Neuronal stem cell (in vitro differentiated cells): ENCODE measurements at regions not wholly inside any gene's neighbourhood (a gene's known extent, or its start where the extent isn't known, plus 50 kb on each side); places are given as distances from the start of the nearest gene placed in this dataset.

Source experiments
- DNase-seq: peaks from one replicate; pipeline ENCODE4 v3.0.0-alpha.2; 2013; ENCODE audit warnings: low spot score
- H2AFZ ChIP-seq: one replicate; pipeline ENCODE4 v1.6.1; 2013; ENCODE audit warnings: mild to moderate bottlenecking, low read length, inconsistent platforms
- H2AK5ac ChIP-seq: 2 replicates; pipeline ENCODE4 v1.6.1; 2013; ENCODE audit warnings: low read depth, mild to moderate bottlenecking, inconsistent platforms, low read length, moderate library complexity, mixed read lengths
- H2BK120ac ChIP-seq: 2 replicates; pipeline ENCODE4 v1.6.1; 2013; ENCODE audit warnings: low read depth, mild to moderate bottlenecking, inconsistent platforms, low read length, moderate library complexity, mixed read lengths
- H2BK12ac ChIP-seq: one replicate; pipeline ENCODE4 v1.6.1; 2013; ENCODE audit warnings: low read length, inconsistent platforms
- H2BK15ac ChIP-seq: 2 replicates; pipeline ENCODE4 v1.6.1; 2013; ENCODE audit warnings: mild to moderate bottlenecking, low read length, inconsistent platforms, mixed read lengths
- H2BK5ac ChIP-seq: one replicate; pipeline ENCODE4 v1.6.1; 2013; ENCODE audit warnings: inconsistent platforms, mild to moderate bottlenecking, low read length, moderate library complexity
- H3K14ac ChIP-seq: one replicate; pipeline ENCODE4 v1.6.1; 2013; ENCODE audit warnings: low read length, inconsistent platforms
- H3K18ac ChIP-seq: 2 replicates; pipeline ENCODE4 v1.6.1; 2013; ENCODE audit warnings: low read length, inconsistent platforms
- H3K23ac ChIP-seq: 2 replicates; pipeline ENCODE4 v1.6.1; 2013; ENCODE audit warnings: low read depth, mild to moderate bottlenecking, mixed read lengths, low read length, inconsistent platforms; ENCODE audit not compliant: poor library complexity
- H3K27ac ChIP-seq: replicated peaks from 3 replicates; pipeline ENCODE4 v1.5.1; 2013; ENCODE audit warnings: low read length, inconsistent platforms
- H3K27me3 ChIP-seq, 3 experiments: 2 replicates each; pipeline ENCODE4 v1.6.1; 2013; ENCODE audit warnings: low read length in 3 of 3, mild to moderate bottlenecking in 2 of 3, inconsistent platforms in 1 of 3, low read depth in 1 of 3, mixed read lengths in 1 of 3, moderate library complexity in 1 of 3; ENCODE audit not compliant: control insufficient read depth in 3 of 3, insufficient read depth in 3 of 3
- H3K36me3 ChIP-seq, 2 donors: replicated peaks in 1 of 2; 2 replicates each; pipeline ENCODE4 v1.6.1; 2013; ENCODE audit warnings: low read length in 2 of 2; ENCODE audit not compliant: control insufficient read depth in 2 of 2, insufficient read depth in 2 of 2
- H3K4ac ChIP-seq: 2 replicates; pipeline ENCODE4 v1.6.1; 2013; ENCODE audit warnings: inconsistent platforms, mild to moderate bottlenecking, low read length, moderate library complexity
- H3K4me1 ChIP-seq, 2 donors: 1 replicate in 1 of 2; 2 replicates in 1 of 2; pipeline ENCODE4 v1.6.1; 2013; ENCODE audit warnings: low read length in 2 of 2, low read depth in 1 of 2; ENCODE audit not compliant: control insufficient read depth in 2 of 2, insufficient read depth in 1 of 2
- H3K4me2 ChIP-seq: one replicate; pipeline ENCODE4 v1.6.1; 2013; ENCODE audit warnings: mild to moderate bottlenecking, low read length, inconsistent platforms; ENCODE audit not compliant: insufficient read depth, poor library complexity, severe bottlenecking
- H3K4me3 ChIP-seq, 2 donors: 2 replicates each; pipeline ENCODE4 v1.5.1; 2013; ENCODE audit warnings: low read length in 2 of 2, mild to moderate bottlenecking in 2 of 2, inconsistent platforms in 1 of 2, moderate library complexity in 1 of 2
- H3K79me1 ChIP-seq: one replicate; pipeline ENCODE4 v1.6.1; 2013; ENCODE audit warnings: low read depth, mild to moderate bottlenecking, inconsistent platforms, low read length, moderate library complexity
- H3K9ac ChIP-seq: one replicate; pipeline ENCODE4 v1.6.1; 2013; ENCODE audit warnings: mild to moderate bottlenecking, low read depth, low read length, inconsistent platforms; ENCODE audit not compliant: poor library complexity
- H3K9me3 ChIP-seq, 2 donors: replicated peaks in 1 of 2; 2 replicates each; pipeline versions ENCODE3 to v1.6.1; 2013; ENCODE audit warnings: low read length in 2 of 2, mild to moderate bottlenecking in 2 of 2, inconsistent platforms in 1 of 2, low read depth in 1 of 2, mixed read lengths in 1 of 2, moderate library complexity in 1 of 2; ENCODE audit not compliant: control insufficient read depth in 2 of 2, insufficient read depth in 1 of 2
- H4K8ac ChIP-seq: one replicate; pipeline ENCODE4 v1.6.1; 2013; ENCODE audit warnings: low read depth, mild to moderate bottlenecking, inconsistent platforms, low read length, moderate library complexity
- H4K91ac ChIP-seq: one replicate; pipeline ENCODE4 v1.6.1; 2013; ENCODE audit warnings: low read length, low read depth, mild to moderate bottlenecking, inconsistent platforms; ENCODE audit not compliant: poor library complexity
- WGBS, 2 donors: extraction: QIAGEN DNeasy Blood & Tissue Kit; methylation state at CpG; one replicate each; pipeline ENCODE4 v1.1.7; 2013; ENCODE audit warnings: missing lambda C conversion rate in 2 of 2, mixed read lengths in 1 of 2; ENCODE audit not compliant: insufficient read length in 2 of 2, insufficient replicate concordance in 1 of 2; ENCODE audit errors: extremely low coverage in 2 of 2; 5-methylcytosine and 5-hydroxymethylcytosine counted together

GRCh38 chr17:79484600-79485418, 126.0 kb downstream of the RBFOX3 start:
- no peaks in the 10 kb centered on the region for H3K9me3 ChIP-seq
- no peak overlapping the region for H3K4me2 ChIP-seq
- no peak overlapping the region for H3K9ac ChIP-seq
- H3K4ac ChIP-seq = no peak overlapping the region
- no peaks in the 10 kb centered on the region for H3K36me3 ChIP-seq
- peaks cover 0 to 9% (median 0%) of the 10 kb centered on the region in 3 experiments for H3K27me3 ChIP-seq
- H3K4me1 ChIP-seq = peaks cover 0 to 25% of the 10 kb centered on the region in 2 donors
- no peak overlapping the region for H4K91ac ChIP-seq
- no peak overlapping the region for H2AFZ ChIP-seq
- no peaks in the 10 kb centered on the region for H3K79me1 ChIP-seq
- H3K18ac ChIP-seq = peak overlapping the region; percentile 84
- no peak overlapping the region for H3K4me3 ChIP-seq
- H2BK120ac ChIP-seq = no peak overlapping the region
- peak overlapping the region; percentile 45 for H2BK15ac ChIP-seq
- peak overlapping the region; percentile 99 for H2AK5ac ChIP-seq
- no peak overlapping the region for H2BK12ac ChIP-seq
- no CpG with 5 or more reads among the region's 11 CpGs for WGBS, 2 donors
- H3K14ac ChIP-seq = no peak overlapping the region
- H3K27ac ChIP-seq = no peak overlapping the region
- H2BK5ac ChIP-seq = peak overlapping the region; percentile 20
- no peak for DNase-seq
- no peak overlapping the region for H3K23ac ChIP-seq
- no peak overlapping the region for H4K8ac ChIP-seq

- no CpG with 5 or more reads among the region's 5 CpGs for WGBS, 2 donors
- H3K9ac ChIP-seq = no peak overlapping the region
- no peak overlapping the region for H4K91ac ChIP-seq
- H2BK120ac ChIP-seq = no peak overlapping the region
- H4K8ac ChIP-seq = no peak overlapping the region
- peaks cover 0 to 25% of the 10 kb centered on the region in 2 donors for H3K4me1 ChIP-seq
- H2AFZ ChIP-seq = no peak overlapping the region
- no peak overlapping the region for H3K4ac ChIP-seq
- H3K18ac ChIP-seq = no peak overlapping the region
- DNase-seq = no peak
- H3K14ac ChIP-seq = no peak overlapping the region
- no peak overlapping the region for H2BK5ac ChIP-seq
- no peak overlapping the region for H3K27ac ChIP-seq
- H2BK12ac ChIP-seq = no peak overlapping the region
- H3K4me2 ChIP-seq = no peak overlapping the region
- no peak overlapping the region for H2AK5ac ChIP-seq
- peaks cover 0 to 9% (median 0%) of the 10 kb centered on the region in 3 experiments for H3K27me3 ChIP-seq
- H3K4me3 ChIP-seq = no peak overlapping the region
- no peak overlapping the region for H3K23ac ChIP-seq
- no peaks in the 10 kb centered on the region for H3K79me1 ChIP-seq
- no peaks in the 10 kb centered on the region for H3K9me3 ChIP-seq
- no peaks in the 10 kb centered on the region for H3K36me3 ChIP-seq
- no peak overlapping the region for H2BK15ac ChIP-seq
Observed at GRCh38 chr17:79483842-79484241, 127.0 kb downstream of the RBFOX3 start.

GRCh38 chr17:79482727-79483521, 127.9 kb downstream of the RBFOX3 start:
- H3K79me1 ChIP-seq = no peaks in the 10 kb centered on the region
- H2BK15ac ChIP-seq = no peak overlapping the region
- no peak overlapping the region for H4K8ac ChIP-seq
- H2BK120ac ChIP-seq = no peak overlapping the region
- H3K14ac ChIP-seq = no peak overlapping the region
- no peaks in the 10 kb centered on the region for H3K9me3 ChIP-seq
- H2BK5ac ChIP-seq = no peak overlapping the region
- no peak for DNase-seq
- H3K27me3 ChIP-seq = peaks cover 0 to 9% (median 0%) of the 10 kb centered on the region in 3 experiments
- no peak overlapping the region for H3K4me3 ChIP-seq
- no peak overlapping the region for H3K27ac ChIP-seq
- no peak overlapping the region for H2AK5ac ChIP-seq
- no peak overlapping the region for H3K23ac ChIP-seq
- no peak overlapping the region for H4K91ac ChIP-seq
- H3K18ac ChIP-seq = no peak overlapping the region
- H3K4ac ChIP-seq = no peak overlapping the region
- no peak overlapping the region for H2BK12ac ChIP-seq
- H3K4me1 ChIP-seq = peaks cover 0 to 21% of the 10 kb centered on the region in 2 donors
- no peak overlapping the region for H2AFZ ChIP-seq
- WGBS, 2 donors = no CpG with 5 or more reads among the region's 17 CpGs
- H3K36me3 ChIP-seq = no peaks in the 10 kb centered on the region
- H3K4me2 ChIP-seq = no peak overlapping the region
- H3K9ac ChIP-seq = no peak overlapping the region

GRCh38 chr17:79479876-79480275, 131.0 kb downstream of the RBFOX3 start:
- H3K27ac ChIP-seq = no peak overlapping the region
- no peak overlapping the region for H3K4me2 ChIP-seq
- peaks cover 0 to 17% of the 10 kb centered on the region in 2 donors for H3K4me1 ChIP-seq
- no peak overlapping the region for H3K23ac ChIP-seq
- H3K9ac ChIP-seq = no peak overlapping the region
- no peak for DNase-seq
- no peak overlapping the region for H3K14ac ChIP-seq
- H4K91ac ChIP-seq = no peak overlapping the region
- H3K36me3 ChIP-seq = no peaks in the 10 kb centered on the region
- H3K79me1 ChIP-seq = no peaks in the 10 kb centered on the region
- H2BK15ac ChIP-seq = peak overlapping the region; percentile 91
- H2BK12ac ChIP-seq = no peak overlapping the region
- H2BK120ac ChIP-seq = no peak overlapping the region
- H4K8ac ChIP-seq = no peak overlapping the region
- H3K4ac ChIP-seq = no peak overlapping the region
- H2BK5ac ChIP-seq = no peak overlapping the region
- H3K27me3 ChIP-seq = no peaks in the 10 kb centered on the region
- no CpG with 5 or more reads among the region's 10 CpGs for WGBS, 2 donors
- no peaks in the 10 kb centered on the region for H3K9me3 ChIP-seq
- peak overlapping the region; percentile 60 for H2AK5ac ChIP-seq
- no peak overlapping the region for H2AFZ ChIP-seq
- no peak overlapping the region for H3K18ac ChIP-seq
- H3K4me3 ChIP-seq = no peak overlapping the region
